Uterus (tissue), 2 donors: ENCODE measurements at regions not wholly inside any gene's neighbourhood (a gene's known extent, or its start where the extent isn't known, plus 50 kb on each side); places are given as distances from the start of the nearest gene placed in this dataset.

Experiments
- CTCF ChIP-seq, 4 experiments: fragments of 200-600 bp in 2 of 4; fragments of 450-650 bp in 2 of 4; sonication (generic) in 2 of 4; IDR thresholded peaks; one replicate each; pipeline ENCODE4 v1.5.1; 2016 to 2019; ENCODE audit warnings: antibody characterized with exemption in 4 of 4, mild to moderate bottlenecking in 2 of 4, moderate library complexity in 1 of 4
- POLR2A ChIP-seq, 2 donors: fragments of 450-650 bp; IDR thresholded peaks; one replicate each; pipeline ENCODE4 v1.6.1; 2016; ENCODE audit warnings: antibody characterized with exemption in 2 of 2, mild to moderate bottlenecking in 1 of 2, moderate library complexity in 1 of 2

GRCh38 chr6:106857771-106858652, 116.5 kb downstream of the CD24 start:
- no peak for TF ChIP-seq CTCF (IDR thresholded peaks at IDR 0.05)
- TF ChIP-seq POLR2A (IDR thresholded peaks at IDR 0.05), result no peak
